ENCODE measurements at regions not wholly inside any gene's neighbourhood (a gene's known extent, or its start where the extent isn't known, plus 50 kb on each side); places are given as distances from the start of the nearest gene placed in this dataset.
A peak's percentile ranks its signal among the peaks of the same experiment; 100 is the strongest.

GRCh38 chr18:51668101-51668500, 470.6 kb upstream of the MEX3C start:
- Histone ChIP-seq H3F3A (ENCODE audit: control insufficient read depth, insufficient read depth) (no peaks in the 10 kb centered on the region), H3K9me2 (replicated peaks; ENCODE audit: control insufficient read depth, low read length) (no peaks in the 10 kb centered on the region), H3K27me3 (ENCODE audit: control insufficient read depth, low read length) (no peaks in the 10 kb centered on the region), H3K4me2 (ENCODE audit: low read length) (no peak overlapping the region), H3K4me3 (ENCODE audit: low read length) (no peak overlapping the region), H3K4me1 (ENCODE audit: control insufficient read depth, low read length) (no peaks in the 10 kb centered on the region), H3K9me3 (ENCODE audit: control insufficient read depth, insufficient read depth, low read length) (no peaks in the 10 kb centered on the region), H4K20me1 (ENCODE audit: control insufficient read depth, insufficient read depth, low read depth, low read length) (no peaks in the 10 kb centered on the region), H3K27ac (ENCODE audit: low read depth, low read length) (no peak overlapping the region), H3K79me2 (ENCODE audit: control insufficient read depth, low read length) (no peaks in the 10 kb centered on the region), H3K36me3 (ENCODE audit: control insufficient read depth, low read length) (no peaks in the 10 kb centered on the region)
- TF ChIP-seq EZH2phosphoT487 (IDR thresholded peaks at IDR 0.05; ENCODE audit: borderline replicate concordance, low read length): no peak
- TF ChIP-seq CTCF (IDR thresholded peaks at IDR 0.05; ENCODE audit: low read depth, low read length, poor library complexity, severe bottlenecking): peak; percentile 89

- no peak for TF ChIP-seq EZH2phosphoT487 (IDR thresholded peaks at IDR 0.05; ENCODE audit: borderline replicate concordance, low read length)
- no peak for TF ChIP-seq CTCF (IDR thresholded peaks at IDR 0.05; ENCODE audit: low read depth, low read length, poor library complexity, severe bottlenecking)
- Histone ChIP-seq H3K4me1 (ENCODE audit: control insufficient read depth, low read length) (no peaks in the 10 kb centered on the region), H3K9me2 (replicated peaks; ENCODE audit: control insufficient read depth, low read length) (no peaks in the 10 kb centered on the region), H3F3A (ENCODE audit: control insufficient read depth, insufficient read depth) (no peaks in the 10 kb centered on the region), H3K79me2 (ENCODE audit: control insufficient read depth, low read length) (no peaks in the 10 kb centered on the region), H3K4me3 (ENCODE audit: low read length) (no peak overlapping the region), H3K9me3 (ENCODE audit: control insufficient read depth, insufficient read depth, low read length) (no peaks in the 10 kb centered on the region), H4K20me1 (ENCODE audit: control insufficient read depth, insufficient read depth, low read depth, low read length) (no peaks in the 10 kb centered on the region), H3K27me3 (ENCODE audit: control insufficient read depth, low read length) (no peaks in the 10 kb centered on the region), H3K27ac (ENCODE audit: low read depth, low read length) (no peak overlapping the region), H3K36me3 (ENCODE audit: control insufficient read depth, low read length) (no peaks in the 10 kb centered on the region), H3K4me2 (ENCODE audit: low read length) (no peak overlapping the region)
Observed at GRCh38 chr18:51668607-51669006, 471.1 kb upstream of the MEX3C start.

GRCh38 chr18:51686590-51686989, 489.1 kb upstream of the MEX3C start:
- no peaks in the 10 kb centered on the region for H3K27me3 ChIP-seq (ENCODE audit: control insufficient read depth, low read length)
- H3K4me1 ChIP-seq (ENCODE audit: control insufficient read depth, low read length): no peaks in the 10 kb centered on the region
- no peaks in the 10 kb centered on the region for H3F3A ChIP-seq (ENCODE audit: control insufficient read depth, insufficient read depth)
- no peaks in the 10 kb centered on the region for H3K79me2 ChIP-seq (ENCODE audit: control insufficient read depth, low read length)
- H3K36me3 ChIP-seq (ENCODE audit: control insufficient read depth, low read length): no peaks in the 10 kb centered on the region
- H3K4me3 ChIP-seq (ENCODE audit: low read length): no peak overlapping the region
- H3K4me2 ChIP-seq (ENCODE audit: low read length): no peak overlapping the region
- TF ChIP-seq CTCF (IDR thresholded peaks at IDR 0.05; ENCODE audit: low read depth, low read length, poor library complexity, severe bottlenecking) (no peak), EZH2phosphoT487 (IDR thresholded peaks at IDR 0.05; ENCODE audit: borderline replicate concordance, low read length) (no peak)
- H4K20me1 ChIP-seq (ENCODE audit: control insufficient read depth, insufficient read depth, low read depth, low read length): no peaks in the 10 kb centered on the region
- no peaks in the 10 kb centered on the region for H3K9me2 ChIP-seq (replicated peaks; ENCODE audit: control insufficient read depth, low read length)
- H3K9me3 ChIP-seq (ENCODE audit: control insufficient read depth, insufficient read depth, low read length): no peaks in the 10 kb centered on the region
- no peak overlapping the region for H3K27ac ChIP-seq (ENCODE audit: low read depth, low read length)

Measured in DOHH2 (cell line).